ENCODE measurements at regions not wholly inside any gene's neighbourhood (a gene's known extent, or its start where the extent isn't known, plus 50 kb on each side); places are given as distances from the start of the nearest gene placed in this dataset.
A peak's percentile ranks its signal among the peaks of the same experiment; 100 is the strongest.

GRCh38 chr5:158486566-158486965, 613.1 kb downstream of the EBF1 start:
- H3K36me3 ChIP-seq: no peaks in the 10 kb centered on the region
- TF ChIP-seq CTCF (IDR thresholded peaks at IDR 0.05): no peak
- no peak overlapping the region for H3K27ac ChIP-seq
- no peak overlapping the region for H3K4me3 ChIP-seq
- ATAC-seq (ENCODE audit: insufficient number of reproducible peaks, low FRiP score, low read depth): no peak
- no peaks in the 10 kb centered on the region for H3K9me3 ChIP-seq
- H3K27me3 ChIP-seq (replicated peaks; ENCODE audit: insufficient read depth): no peaks in the 10 kb centered on the region
- DNase-seq (ENCODE audit: low spot score): no peak
- peaks cover 5 to 36% of the 10 kb centered on the region in 2 donors for H3K4me1 ChIP-seq (ENCODE audit: control insufficient read depth in 1 of 2, low read depth in 2 of 2)

- H3K4me3 ChIP-seq: no peak overlapping the region
- peak; percentile 23 for ATAC-seq (ENCODE audit: insufficient number of reproducible peaks, low FRiP score, low read depth)
- DNase-seq (ENCODE audit: low spot score): peak; percentile 33
- no peaks in the 10 kb centered on the region for H3K27me3 ChIP-seq (replicated peaks; ENCODE audit: insufficient read depth)
- H3K4me1 ChIP-seq (ENCODE audit: control insufficient read depth in 1 of 2, low read depth in 2 of 2): peaks cover 5 to 36% of the 10 kb centered on the region in 2 donors
- H3K36me3 ChIP-seq: no peaks in the 10 kb centered on the region
- no peak for TF ChIP-seq CTCF (IDR thresholded peaks at IDR 0.05)
- H3K27ac ChIP-seq: peak overlapping the region in 1 of 2 donors; percentile 16
- H3K9me3 ChIP-seq: no peaks in the 10 kb centered on the region
These were observed 614.1 kb downstream of the EBF1 start for GRCh38 chr5:158485604-158486081.

GRCh38 chr5:158485047-158485446, 614.7 kb downstream of the EBF1 start:
- DNase-seq (ENCODE audit: low spot score) (no peak), ATAC-seq (ENCODE audit: insufficient number of reproducible peaks, low FRiP score, low read depth) (no peak)
- H3K36me3 ChIP-seq: no peaks in the 10 kb centered on the region
- no peaks in the 10 kb centered on the region for H3K9me3 ChIP-seq
- H3K27ac ChIP-seq: peak overlapping the region in 1 of 2 donors; percentile 16
- peaks cover 5 to 36% of the 10 kb centered on the region in 2 donors for H3K4me1 ChIP-seq (ENCODE audit: control insufficient read depth in 1 of 2, low read depth in 2 of 2)
- TF ChIP-seq CTCF (IDR thresholded peaks at IDR 0.05): no peak
- H3K4me3 ChIP-seq: no peak overlapping the region
- no peaks in the 10 kb centered on the region for H3K27me3 ChIP-seq (replicated peaks; ENCODE audit: insufficient read depth)

GRCh38 chr5:158484150-158484549, 615.6 kb downstream of the EBF1 start:
- no peak for TF ChIP-seq CTCF (IDR thresholded peaks at IDR 0.05)
- no peak for ATAC-seq (ENCODE audit: insufficient number of reproducible peaks, low FRiP score, low read depth)
- Histone ChIP-seq H3K27me3 (replicated peaks; ENCODE audit: insufficient read depth) (no peaks in the 10 kb centered on the region), H3K4me1 (ENCODE audit: control insufficient read depth in 1 of 2, low read depth in 2 of 2) (peaks cover 5 to 33% of the 10 kb centered on the region in 2 donors), H3K36me3 (no peaks in the 10 kb centered on the region), H3K4me3 (no peak overlapping the region), H3K9me3 (no peaks in the 10 kb centered on the region), H3K27ac (peak overlapping the region in 1 of 2 donors; percentile 8)
- DNase-seq (ENCODE audit: low spot score): no peak

GRCh38 chr5:158483281-158483860, 616.3 kb downstream of the EBF1 start:
- no peak overlapping the region for H3K27ac ChIP-seq
- ATAC-seq (ENCODE audit: insufficient number of reproducible peaks, low FRiP score, low read depth) (no peak), DNase-seq (ENCODE audit: low spot score) (no peak)
- TF ChIP-seq CTCF (IDR thresholded peaks at IDR 0.05): no peak
- H3K4me3 ChIP-seq: no peak overlapping the region
- H3K9me3 ChIP-seq: no peaks in the 10 kb centered on the region
- H3K4me1 ChIP-seq (ENCODE audit: control insufficient read depth in 1 of 2, low read depth in 2 of 2): peaks cover 5 to 29% of the 10 kb centered on the region in 2 donors
- no peaks in the 10 kb centered on the region for H3K27me3 ChIP-seq (replicated peaks; ENCODE audit: insufficient read depth)
- H3K36me3 ChIP-seq: no peaks in the 10 kb centered on the region
